ENCODE measurements at regions not wholly inside any gene's neighbourhood (a gene's known extent, or its start where the extent isn't known, plus 50 kb on each side); places are given as distances from the start of the nearest gene placed in this dataset.

GRCh38 chr5:5079876-5080275 is 60.3 kb upstream of the ADAMTS16 start:
- no CpG with 5 or more reads among the region's 5 CpGs for WGBS (ENCODE audit: insufficient coverage)
- no peaks in the 10 kb centered on the region for H3K27me3 ChIP-seq (replicated peaks in 1 of 4; ENCODE audit: control extremely low read depth in 1 of 4, control insufficient read depth in 3 of 4, insufficient read depth in 4 of 4, low read length in 3 of 4)
- no peaks in the 10 kb centered on the region for H3K79me2 ChIP-seq (ENCODE audit: control insufficient read depth, insufficient read depth, low read length)
- Mint-ChIP-seq H3K27me3 (peaks cover 3% of the 10 kb centered on the region), H3K4me1 (no peaks in the 10 kb centered on the region), H3K27ac (no peak overlapping the region), H3K4me3 (no peak overlapping the region), H3K9me3 (ENCODE audit: insufficient read depth) (peaks cover 3% of the 10 kb centered on the region)
- H3K4me1 ChIP-seq (ENCODE audit: control insufficient read depth in 2 of 2, insufficient read depth in 2 of 2, low read length in 2 of 2), result no peaks in the 10 kb centered on the region
- H3K27ac ChIP-seq (ENCODE audit: low read length in 2 of 2), result no peak overlapping the region
- H3K4me2 ChIP-seq (replicated peaks; ENCODE audit: low read depth, low read length, poor library complexity, severe bottlenecking), result no peak overlapping the region
- H3K4me3 ChIP-seq (ENCODE audit: control extremely low read depth in 1 of 5, extremely low read depth in 1 of 5, insufficient read depth in 1 of 5, low read depth in 2 of 5, low read length in 4 of 5), result no peak overlapping the region
- DNase-seq (no peak), ATAC-seq (ENCODE audit: low read depth) (no peak)
- no peak overlapping the region for H2AFZ ChIP-seq (ENCODE audit: insufficient read depth, low read depth, low read length, poor library complexity, severe bottlenecking)
- ChIA-PET CTCF (interaction anchor here (0.7 kb wide), 1 partner anchor 12 kb away, joined by 3 read pairs; no protein-coding TSS in a partner anchor), POLR2A (no interaction called here)
- TF ChIP-seq, protein P1, sequence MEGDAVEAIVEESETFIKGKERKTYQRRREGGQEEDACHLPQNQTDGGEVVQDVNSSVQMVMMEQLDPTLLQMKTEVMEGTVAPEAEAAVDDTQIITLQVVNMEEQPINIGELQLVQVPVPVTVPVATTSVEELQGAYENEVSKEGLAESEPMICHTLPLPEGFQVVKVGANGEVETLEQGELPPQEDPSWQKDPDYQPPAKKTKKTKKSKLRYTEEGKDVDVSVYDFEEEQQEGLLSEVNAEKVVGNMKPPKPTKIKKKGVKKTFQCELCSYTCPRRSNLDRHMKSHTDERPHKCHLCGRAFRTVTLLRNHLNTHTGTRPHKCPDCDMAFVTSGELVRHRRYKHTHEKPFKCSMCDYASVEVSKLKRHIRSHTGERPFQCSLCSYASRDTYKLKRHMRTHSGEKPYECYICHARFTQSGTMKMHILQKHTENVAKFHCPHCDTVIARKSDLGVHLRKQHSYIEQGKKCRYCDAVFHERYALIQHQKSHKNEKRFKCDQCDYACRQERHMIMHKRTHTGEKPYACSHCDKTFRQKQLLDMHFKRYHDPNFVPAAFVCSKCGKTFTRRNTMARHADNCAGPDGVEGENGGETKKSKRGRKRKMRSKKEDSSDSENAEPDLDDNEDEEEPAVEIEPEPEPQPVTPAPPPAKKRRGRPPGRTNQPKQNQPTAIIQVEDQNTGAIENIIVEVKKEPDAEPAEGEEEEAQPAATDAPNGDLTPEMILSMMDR (IDR thresholded peaks at IDR 0.05), result no peak
- no peak for TF ChIP-seq EZH2 (IDR thresholded peaks at IDR 0.05; ENCODE audit: borderline replicate concordance, insufficient read depth, low read depth, low read length, poor library complexity, severe bottlenecking)
- intact Hi-C loops (cut with micrococcal nuclease), result no loop called here
- H4K20me1 ChIP-seq (ENCODE audit: control insufficient read depth, insufficient read depth, low read length, poor library complexity, severe bottlenecking), result no peaks in the 10 kb centered on the region
- H3K9me3 ChIP-seq (ENCODE audit: control extremely low read depth in 1 of 3, control insufficient read depth in 2 of 3, insufficient read depth in 1 of 3, low read length in 2 of 3), result peaks cover 0 to 6% (median 0%) of the 10 kb centered on the region in 3 donors
- H3K36me3 ChIP-seq (replicated peaks in 1 of 2; ENCODE audit: control extremely low read depth in 1 of 2, control insufficient read depth in 1 of 2, extremely low read depth in 1 of 2, insufficient read depth in 2 of 2, low read length in 1 of 2), result no peaks in the 10 kb centered on the region
- H3K9ac ChIP-seq (ENCODE audit: low read length), result no peak overlapping the region

DNA sequence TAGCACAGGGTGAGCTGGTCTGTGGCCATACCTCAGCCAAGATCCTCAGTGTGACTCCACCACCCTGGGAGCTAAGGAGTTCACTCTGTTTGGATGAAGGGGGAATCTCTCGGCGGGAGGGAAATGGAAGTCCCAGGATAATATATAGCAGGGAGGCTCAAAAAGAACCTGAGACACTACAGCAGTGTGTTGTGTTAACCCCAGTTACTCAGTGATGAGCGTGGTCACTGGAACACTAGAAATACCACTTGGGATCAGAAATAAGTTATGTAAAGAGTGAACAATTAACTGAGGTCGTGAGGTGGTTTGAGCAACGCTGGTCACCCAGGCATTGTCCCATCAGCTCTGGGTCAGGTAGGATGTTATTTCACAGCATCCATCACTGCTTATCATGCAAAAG is 59.3 kb upstream of the ADAMTS16 start:
- Histone ChIP-seq H3K79me2 (ENCODE audit: control insufficient read depth, insufficient read depth, low read length) (no peaks in the 10 kb centered on the region), H3K27me3 (replicated peaks in 1 of 4; ENCODE audit: control extremely low read depth in 1 of 4, control insufficient read depth in 3 of 4, insufficient read depth in 4 of 4, low read length in 3 of 4) (no peaks in the 10 kb centered on the region), H2AFZ (ENCODE audit: insufficient read depth, low read depth, low read length, poor library complexity, severe bottlenecking) (no peak overlapping the region), H3K9me3 (ENCODE audit: control extremely low read depth in 1 of 3, control insufficient read depth in 2 of 3, insufficient read depth in 1 of 3, low read length in 2 of 3) (peaks cover 0 to 6% (median 0%) of the 10 kb centered on the region in 3 donors), H3K4me3 (ENCODE audit: control extremely low read depth in 1 of 5, extremely low read depth in 1 of 5, insufficient read depth in 1 of 5, low read depth in 2 of 5, low read length in 4 of 5) (no peak overlapping the region), H4K20me1 (ENCODE audit: control insufficient read depth, insufficient read depth, low read length, poor library complexity, severe bottlenecking) (no peaks in the 10 kb centered on the region), H3K9ac (ENCODE audit: low read length) (no peak overlapping the region), H3K4me1 (ENCODE audit: control insufficient read depth in 2 of 2, insufficient read depth in 2 of 2, low read length in 2 of 2) (no peaks in the 10 kb centered on the region), H3K4me2 (replicated peaks; ENCODE audit: low read depth, low read length, poor library complexity, severe bottlenecking) (no peak overlapping the region), H3K36me3 (replicated peaks in 1 of 2; ENCODE audit: control extremely low read depth in 1 of 2, control insufficient read depth in 1 of 2, extremely low read depth in 1 of 2, insufficient read depth in 2 of 2, low read length in 1 of 2) (no peaks in the 10 kb centered on the region), H3K27ac (ENCODE audit: low read length in 2 of 2) (no peak overlapping the region)
- ChIA-PET POLR2A (no interaction called here), CTCF (no interaction called here)
- 55% methylated on average over 5 of the region's 5 CpGs for WGBS (ENCODE audit: insufficient coverage)
- no peak for ATAC-seq (ENCODE audit: low read depth)
- TF ChIP-seq EZH2 (IDR thresholded peaks at IDR 0.05; ENCODE audit: borderline replicate concordance, insufficient read depth, low read depth, low read length, poor library complexity, severe bottlenecking), result no peak
- TF ChIP-seq, protein P1 (IDR thresholded peaks at IDR 0.05), result no peak
- Mint-ChIP-seq H3K27ac (no peak overlapping the region), H3K4me1 (no peaks in the 10 kb centered on the region), H3K27me3 (peaks cover 3% of the 10 kb centered on the region), H3K9me3 (ENCODE audit: insufficient read depth) (peaks cover 3% of the 10 kb centered on the region), H3K4me3 (no peak overlapping the region)
- intact Hi-C loops (cut with micrococcal nuclease), result no loop called here
- DNase-seq, result no peak
